ENCODE measurements at regions not wholly inside any gene's neighbourhood (a gene's known extent, or its start where the extent isn't known, plus 50 kb on each side); places are given as distances from the start of the nearest gene placed in this dataset.

DNA sequence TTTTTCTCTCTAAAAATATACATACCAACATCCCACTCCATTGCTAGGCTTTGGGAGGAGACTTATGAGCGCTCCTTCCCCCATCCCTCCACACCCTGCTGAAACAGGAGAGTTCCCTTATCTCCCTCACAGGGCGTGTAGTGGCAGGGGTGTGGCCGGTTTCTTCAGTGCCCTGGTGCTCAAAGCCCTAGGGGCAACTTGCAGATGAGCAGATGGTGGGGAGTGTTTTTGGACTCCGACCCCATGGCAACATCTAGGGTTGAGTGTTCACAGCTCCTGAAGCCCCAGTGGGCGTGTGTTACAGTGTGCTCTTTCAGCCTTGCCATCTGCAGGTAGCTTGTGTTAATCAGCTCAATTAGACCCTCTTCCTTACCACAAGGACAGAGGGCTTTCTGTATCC, 409.5 kb downstream of the MAT2B start:
- no peak for TF ChIP-seq POLR2A (IDR thresholded peaks at IDR 0.05)
- TF ChIP-seq, protein P1, sequence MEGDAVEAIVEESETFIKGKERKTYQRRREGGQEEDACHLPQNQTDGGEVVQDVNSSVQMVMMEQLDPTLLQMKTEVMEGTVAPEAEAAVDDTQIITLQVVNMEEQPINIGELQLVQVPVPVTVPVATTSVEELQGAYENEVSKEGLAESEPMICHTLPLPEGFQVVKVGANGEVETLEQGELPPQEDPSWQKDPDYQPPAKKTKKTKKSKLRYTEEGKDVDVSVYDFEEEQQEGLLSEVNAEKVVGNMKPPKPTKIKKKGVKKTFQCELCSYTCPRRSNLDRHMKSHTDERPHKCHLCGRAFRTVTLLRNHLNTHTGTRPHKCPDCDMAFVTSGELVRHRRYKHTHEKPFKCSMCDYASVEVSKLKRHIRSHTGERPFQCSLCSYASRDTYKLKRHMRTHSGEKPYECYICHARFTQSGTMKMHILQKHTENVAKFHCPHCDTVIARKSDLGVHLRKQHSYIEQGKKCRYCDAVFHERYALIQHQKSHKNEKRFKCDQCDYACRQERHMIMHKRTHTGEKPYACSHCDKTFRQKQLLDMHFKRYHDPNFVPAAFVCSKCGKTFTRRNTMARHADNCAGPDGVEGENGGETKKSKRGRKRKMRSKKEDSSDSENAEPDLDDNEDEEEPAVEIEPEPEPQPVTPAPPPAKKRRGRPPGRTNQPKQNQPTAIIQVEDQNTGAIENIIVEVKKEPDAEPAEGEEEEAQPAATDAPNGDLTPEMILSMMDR (IDR thresholded peaks at IDR 0.05): no peak
